Fibroblast of lung (primary cell): ENCODE measurements at regions not wholly inside any gene's neighbourhood (a gene's known extent, or its start where the extent isn't known, plus 50 kb on each side); places are given as distances from the start of the nearest gene placed in this dataset.

Experiments
- DNase-seq, 2 donors: peaks; one replicate each; pipeline versions ENCODE4 v3.0.0 to v3.0.0-alpha.2; 2010; ENCODE audit warnings: low read depth in 2 of 2
- H2AFZ ChIP-seq: 2 replicates; pipeline ENCODE4 v1.5.1; 2012; ENCODE audit warnings: low read length, control low read depth, inconsistent platforms
- H3K27ac ChIP-seq: 2 replicates; pipeline ENCODE4 v1.5.1; 2011; ENCODE audit warnings: low read length, control low read depth; ENCODE audit not compliant: insufficient read depth
- H3K27me3 ChIP-seq: 2 replicates; pipeline ENCODE4 v1.5.1; 2011; ENCODE audit warnings: mild to moderate bottlenecking, low read length; ENCODE audit not compliant: control insufficient read depth, insufficient read depth
- H3K36me3 ChIP-seq: 2 replicates; pipeline ENCODE4 v1.5.1; 2011; ENCODE audit warnings: low read length; ENCODE audit not compliant: control insufficient read depth, insufficient read depth
- H3K4me1 ChIP-seq: 2 replicates; pipeline ENCODE4 v1.5.1; 2011; ENCODE audit warnings: low read length; ENCODE audit not compliant: control insufficient read depth, insufficient read depth; ENCODE audit errors: extremely low read depth
- H3K4me2 ChIP-seq: 2 replicates; pipeline ENCODE4 v1.5.1; 2011; ENCODE audit warnings: low read length, control low read depth; ENCODE audit not compliant: insufficient read depth; ENCODE audit errors: extremely low read depth
- H3K4me3 ChIP-seq, 4 experiments: fragments of 200-600 bp in 1 of 4; sonication (generic) in 1 of 4; replicated peaks in 1 of 4; 2 replicates each; pipeline ENCODE4 v1.5.1; 2011 to 2016; ENCODE audit warnings: low read length in 4 of 4, low read depth in 3 of 4, mild to moderate bottlenecking in 3 of 4, control low read depth in 2 of 4, inconsistent platforms in 1 of 4, mixed read lengths in 1 of 4; ENCODE audit not compliant: insufficient read depth in 1 of 4; ENCODE audit errors: control extremely low read depth in 1 of 4
- H3K79me2 ChIP-seq: 2 replicates; pipeline ENCODE4 v1.5.1; 2012; ENCODE audit warnings: mild to moderate bottlenecking, low read length, inconsistent platforms; ENCODE audit not compliant: control insufficient read depth, insufficient read depth
- H3K9ac ChIP-seq: 2 replicates; pipeline ENCODE4 v1.5.1; 2011; ENCODE audit warnings: mild to moderate bottlenecking, low read length, control low read depth; ENCODE audit not compliant: insufficient read depth
- H3K9me3 ChIP-seq: 2 replicates; pipeline ENCODE4 v1.5.1; 2012; ENCODE audit warnings: low read depth, low read length; ENCODE audit not compliant: control insufficient read depth, insufficient read depth
- H4K20me1 ChIP-seq: 2 replicates; pipeline ENCODE4 v1.5.1; 2011; ENCODE audit warnings: low read length; ENCODE audit not compliant: control insufficient read depth, insufficient read depth; ENCODE audit errors: extremely low read depth
- CTCF ChIP-seq, 2 donors: IDR thresholded peaks in 1 of 2; conservative IDR thresholded peaks in 1 of 2; 1 replicate in 1 of 2; 2 replicates in 1 of 2; pipeline ENCODE4 v1.5.1; 2011 to 2012; ENCODE audit warnings: low read length in 2 of 2, control low read depth in 1 of 2, inconsistent platforms in 1 of 2, low read depth in 1 of 2, mild to moderate bottlenecking in 1 of 2
- EZH2 ChIP-seq: IDR thresholded peaks from 2 replicates; pipeline ENCODE4 v1.5.1; 2012; ENCODE audit warnings: low read length, control low read depth, mild to moderate bottlenecking; ENCODE audit errors: missing control alignments

GRCh38 chrX:45783002-45783401, 582.3 kb upstream of the DIPK2B start:
- Histone ChIP-seq H3K9me3 (no peaks in the 10 kb centered on the region), H3K27ac (no peak overlapping the region), H3K79me2 (peaks cover 78% of the 10 kb centered on the region), H3K27me3 (no peaks in the 10 kb centered on the region), H4K20me1 (no peaks in the 10 kb centered on the region), H3K4me1 (peaks cover 6% of the 10 kb centered on the region), H3K4me2 (no peak overlapping the region), H3K36me3 (no peaks in the 10 kb centered on the region), H3K4me3 (no peak overlapping the region), H3K9ac (no peak overlapping the region), H2AFZ (no peak overlapping the region)
- TF ChIP-seq EZH2 (no peak), CTCF (conservative IDR thresholded peaks at IDR 0.05 in 1 of 2, IDR thresholded peaks at IDR 0.05 in 1 of 2; ENCODE audit: low read depth in 1 of 2, low read length in 2 of 2) (no peak)
- DNase-seq = no peak

- Histone ChIP-seq H2AFZ (no peak overlapping the region), H3K4me2 (peak overlapping the region; percentile 3), H3K27me3 (no peaks in the 10 kb centered on the region), H3K9ac (no peak overlapping the region), H3K79me2 (peaks cover 81% of the 10 kb centered on the region), H3K4me3 (no peak overlapping the region), H3K36me3 (no peaks in the 10 kb centered on the region), H3K27ac (peak overlapping the region; percentile 48), H3K9me3 (no peaks in the 10 kb centered on the region), H4K20me1 (no peaks in the 10 kb centered on the region), H3K4me1 (peaks cover 6% of the 10 kb centered on the region)
- TF ChIP-seq EZH2 = no peak
- TF ChIP-seq CTCF (conservative IDR thresholded peaks at IDR 0.05 in 1 of 2, IDR thresholded peaks at IDR 0.05 in 1 of 2; ENCODE audit: low read depth in 1 of 2, low read length in 2 of 2) = peak; percentile 19 to 34
- peak; percentile 70 to 79 for DNase-seq
Measured at GRCh38 chrX:45781901-45782553, 581.4 kb upstream of the DIPK2B start.

DNA sequence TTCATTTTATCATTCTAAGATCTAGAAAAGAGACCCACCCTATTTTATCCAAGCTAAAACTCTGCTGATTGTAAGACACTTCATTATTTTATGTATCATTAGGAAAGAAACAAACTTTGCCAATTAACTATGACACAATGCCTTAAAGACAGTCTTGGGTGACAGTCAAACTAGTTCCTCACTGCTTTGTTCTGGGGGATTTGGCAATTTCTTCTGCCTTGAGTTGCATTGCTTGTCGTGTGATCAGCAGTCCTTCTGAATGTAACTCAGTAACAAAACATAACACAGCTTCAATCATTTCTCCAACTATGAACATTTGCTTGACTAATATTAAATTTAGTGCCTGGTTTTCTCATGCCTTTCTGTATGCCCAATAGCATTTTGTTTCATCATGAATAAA, 577.9 kb upstream of the DIPK2B start:
- Histone ChIP-seq H3K4me2 (no peak overlapping the region), H3K36me3 (no peaks in the 10 kb centered on the region), H3K9ac (no peak overlapping the region), H4K20me1 (no peaks in the 10 kb centered on the region), H3K4me3 (no peak overlapping the region), H3K9me3 (no peaks in the 10 kb centered on the region), H3K27me3 (no peaks in the 10 kb centered on the region), H2AFZ (no peak overlapping the region), H3K79me2 (peaks cover 86% of the 10 kb centered on the region), H3K4me1 (peaks cover 2% of the 10 kb centered on the region), H3K27ac (no peak overlapping the region)
- TF ChIP-seq CTCF (conservative IDR thresholded peaks at IDR 0.05 in 1 of 2, IDR thresholded peaks at IDR 0.05 in 1 of 2; ENCODE audit: low read depth in 1 of 2, low read length in 2 of 2) = no peak
- no peak for TF ChIP-seq EZH2
- DNase-seq = no peak
